Esophagus muscularis mucosa (tissue), 4 donors: ENCODE measurements at regions not wholly inside any gene's neighbourhood (a gene's known extent, or its start where the extent isn't known, plus 50 kb on each side); places are given as distances from the start of the nearest gene placed in this dataset.

Experiments
- DNase-seq: peaks from one replicate; pipeline ENCODE4 v3.0.0-alpha.2; 2017; ENCODE audit errors: extremely low spot score
- H3K27ac ChIP-seq, 4 donors: fragments of 200-600 bp; sonication (generic); replicated peaks in 1 of 4; 1 replicate in 3 of 4; 2 replicates in 1 of 4; pipeline ENCODE4 v1.5.1; 2016 to 2019; ENCODE audit warnings: mild to moderate bottlenecking in 1 of 4
- H3K27me3 ChIP-seq, 4 donors: fragments of 200-600 bp; sonication (generic); one replicate each; pipeline versions ENCODE4 v1.5.1 to v1.6.0; 2016 to 2019
- H3K36me3 ChIP-seq, 4 donors: fragments of 200-600 bp; sonication (generic); one replicate each; pipeline ENCODE4 v1.5.1; 2016 to 2019
- H3K4me1 ChIP-seq, 4 donors: fragments of 200-600 bp; sonication (generic); one replicate each; pipeline ENCODE4 v1.5.1; 2016 to 2019
- H3K4me3 ChIP-seq, 4 donors: fragments of 200-600 bp; sonication (generic); 1 replicate in 2 of 4; 2 replicates in 2 of 4; pipeline ENCODE4 v1.5.1; 2016 to 2019; ENCODE audit warnings: mild to moderate bottlenecking in 4 of 4, moderate library complexity in 1 of 4
- H3K9me3 ChIP-seq, 4 donors: fragments of 200-600 bp; sonication (generic); 1 replicate in 3 of 4; 2 replicates in 1 of 4; pipeline ENCODE4 v1.5.1; 2016 to 2019
- CTCF ChIP-seq, 3 experiments: fragments of 200-600 bp in 2 of 3; fragments of 450-650 bp in 1 of 3; sonication (generic) in 2 of 3; IDR thresholded peaks; one replicate each; pipeline ENCODE4 v1.5.1; 2017 to 2019; ENCODE audit warnings: antibody characterized with exemption in 3 of 3, mild to moderate bottlenecking in 2 of 3, moderate library complexity in 1 of 3
- EP300 ChIP-seq: sonication (generic); formaldehyde crosslinking; IDR thresholded peaks from one replicate; pipeline ENCODE4 v1.6.1; 2017; ENCODE audit warnings: antibody characterized with exemption
- POLR2A ChIP-seq: fragments of 450-650 bp; IDR thresholded peaks from one replicate; pipeline ENCODE4 v1.6.1; 2017; ENCODE audit warnings: antibody characterized with exemption, moderate library complexity, mild to moderate bottlenecking, low read depth
- POLR2AphosphoS5 ChIP-seq, 2 donors: sonication (generic); formaldehyde crosslinking; IDR thresholded peaks; one replicate each; pipeline ENCODE4 v1.6.1; 2017; ENCODE audit warnings: antibody characterized with exemption in 2 of 2
- WGBS: methylation state at CpG from one replicate; pipeline ENCODE4 v1.1.5; 2018; 5-methylcytosine and 5-hydroxymethylcytosine counted together
- intact Hi-C: fragments of 100-400 bp; cut with DNase I; formaldehyde crosslinking; loops from one replicate; pipeline ENCODE4 v1.15.1; 2023

- H3K27me3 ChIP-seq: no peaks in the 10 kb centered on the region
- no peak for DNase-seq
- intact Hi-C loops: no loop called here
- TF ChIP-seq EP300 (no peak), POLR2A (no peak), POLR2AphosphoS5 (IDR thresholded peaks at IDR 0.05) (no peak), CTCF (IDR thresholded peaks at IDR 0.05) (no peak)
- peaks cover 0 to 4% (median 0%) of the 10 kb centered on the region in 4 donors for H3K9me3 ChIP-seq
- no peak overlapping the region for H3K27ac ChIP-seq
- no peaks in the 10 kb centered on the region for H3K36me3 ChIP-seq
- H3K4me1 ChIP-seq: peaks cover 4 to 19% (median 17%) of the 10 kb centered on the region in 4 donors
- H3K4me3 ChIP-seq: no peak overlapping the region
- whole genome bisulfite sequencing: 89% methylated on average over 1 of the region's 1 CpG
Observed at GRCh38 chr12:19901841-19902240, 462.5 kb downstream of the AEBP2 start.

DNA sequence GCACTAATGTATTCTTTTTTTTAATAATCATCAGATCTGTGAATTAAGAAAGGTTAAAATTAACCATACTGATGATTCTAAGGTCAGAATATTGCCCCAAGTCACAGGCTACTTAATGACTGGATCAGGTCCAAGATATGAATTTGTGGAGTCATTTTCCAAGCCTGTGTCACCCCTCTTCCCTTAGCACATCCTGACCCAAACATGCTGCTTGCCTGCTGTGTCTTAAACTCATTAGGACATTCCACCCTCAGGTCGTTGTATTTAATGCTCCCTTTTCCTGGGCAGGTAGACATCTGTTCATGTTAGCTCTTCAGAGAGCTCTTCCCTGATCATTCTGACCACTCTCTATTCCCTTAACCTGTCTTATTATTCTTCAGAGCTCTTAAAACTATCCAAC, 463.5 kb upstream of the PDE3A start:
- WGBS: 16% methylated on average over 1 of the region's 1 CpG
- Histone ChIP-seq H3K4me1 (peaks cover 0 to 9% (median 9%) of the 10 kb centered on the region in 4 donors), H3K27ac (no peak overlapping the region), H3K36me3 (no peaks in the 10 kb centered on the region), H3K9me3 (no peaks in the 10 kb centered on the region), H3K4me3 (no peak overlapping the region), H3K27me3 (no peaks in the 10 kb centered on the region)
- intact Hi-C loops: no loop called here
- TF ChIP-seq POLR2A: no peak
- no peak for TF ChIP-seq EP300
- TF ChIP-seq POLR2AphosphoS5 (IDR thresholded peaks at IDR 0.05): no peak
- no peak for TF ChIP-seq CTCF (IDR thresholded peaks at IDR 0.05)
- no peak for DNase-seq

DNA sequence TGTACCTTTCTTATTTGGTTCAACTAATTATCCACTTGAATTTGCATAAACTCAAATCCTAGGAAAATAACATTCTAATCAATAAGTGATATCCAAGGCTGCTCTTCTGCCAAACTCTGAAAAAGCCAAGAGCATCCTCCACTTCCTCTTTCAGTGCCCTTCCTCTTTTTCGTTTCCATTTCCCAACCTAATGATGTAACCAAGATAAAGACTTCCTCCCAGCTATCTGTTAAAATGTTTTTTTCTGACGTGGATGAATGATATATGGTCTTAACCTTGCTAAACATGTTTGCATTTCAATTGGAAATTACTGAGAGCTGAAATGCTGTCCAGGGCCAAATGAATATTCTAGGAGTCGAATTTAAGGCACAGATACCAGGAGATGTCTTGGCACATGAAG, 459.5 kb upstream of the PDE3A start:
- H3K36me3 ChIP-seq: no peaks in the 10 kb centered on the region
- H3K4me1 ChIP-seq: peaks cover 0 to 9% (median 9%) of the 10 kb centered on the region in 4 donors
- no peaks in the 10 kb centered on the region for H3K27me3 ChIP-seq
- 61% methylated on average over 3 of the region's 3 CpGs for WGBS
- H3K4me3 ChIP-seq: no peak overlapping the region
- intact Hi-C loops: no loop called here
- no peak for TF ChIP-seq POLR2A
- TF ChIP-seq CTCF (IDR thresholded peaks at IDR 0.05): no peak
- no peak for TF ChIP-seq POLR2AphosphoS5 (IDR thresholded peaks at IDR 0.05)
- no peak for TF ChIP-seq EP300
- H3K9me3 ChIP-seq: no peaks in the 10 kb centered on the region
- no peak overlapping the region for H3K27ac ChIP-seq
- no peak for DNase-seq

GRCh38 chr12:19909418-19909817, 458.9 kb upstream of the PDE3A start:
- Histone ChIP-seq H3K4me1 (peaks cover 0 to 8% (median 7%) of the 10 kb centered on the region in 4 donors), H3K4me3 (no peak overlapping the region), H3K36me3 (no peaks in the 10 kb centered on the region), H3K9me3 (no peaks in the 10 kb centered on the region), H3K27me3 (no peaks in the 10 kb centered on the region), H3K27ac (no peak overlapping the region)
- 47% methylated on average over 2 of the region's 2 CpGs for WGBS
- intact Hi-C loops: no loop called here
- DNase-seq: no peak
- no peak for TF ChIP-seq POLR2A
- no peak for TF ChIP-seq EP300
- TF ChIP-seq CTCF (IDR thresholded peaks at IDR 0.05): no peak
- no peak for TF ChIP-seq POLR2AphosphoS5 (IDR thresholded peaks at IDR 0.05)

DNA sequence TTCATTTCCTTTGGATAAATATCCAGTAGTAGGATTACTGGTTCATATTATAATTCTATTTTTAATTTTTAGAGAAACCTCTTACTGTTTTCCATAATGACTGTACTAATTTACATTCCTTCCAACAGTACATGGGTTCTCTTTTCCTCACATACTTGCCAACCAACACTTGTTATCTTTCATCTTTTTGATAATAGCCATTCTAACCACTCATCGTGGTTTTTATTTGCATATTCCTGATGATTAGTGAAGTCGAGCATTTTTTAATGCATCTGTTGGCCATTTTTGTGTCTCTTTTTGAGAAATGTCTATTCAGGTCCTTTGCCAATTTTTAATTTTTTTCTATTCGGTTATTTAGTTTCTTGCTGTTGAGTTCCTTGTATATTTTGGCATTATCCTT, 457.7 kb upstream of the PDE3A start:
- Histone ChIP-seq H3K9me3 (no peaks in the 10 kb centered on the region), H3K27me3 (no peaks in the 10 kb centered on the region), H3K27ac (no peak overlapping the region), H3K4me3 (no peak overlapping the region), H3K4me1 (peaks cover 0 to 6% (median 5%) of the 10 kb centered on the region in 4 donors), H3K36me3 (no peaks in the 10 kb centered on the region)
- DNase-seq: no peak
- intact Hi-C loops: no loop called here
- 82% methylated on average over 3 of the region's 3 CpGs for WGBS
- TF ChIP-seq EP300: no peak
- TF ChIP-seq POLR2A: no peak
- no peak for TF ChIP-seq POLR2AphosphoS5 (IDR thresholded peaks at IDR 0.05)
- no peak for TF ChIP-seq CTCF (IDR thresholded peaks at IDR 0.05)
